A549 (cell line): ENCODE measurements at regions not wholly inside any gene's neighbourhood (a gene's known extent, or its start where the extent isn't known, plus 50 kb on each side); places are given as distances from the start of the nearest gene placed in this dataset.

ENCODE experiments used
- ATAC-seq, 2 experiments: fragments of 200-7000 bp in 1 of 2; fragments of >200 bp in 1 of 2; cut with Nextera tagmentation in 1 of 2; cut with Tn5 transposase in 1 of 2; 3 replicates each; pipeline versions ENCODE4 v1.8.0 to v1.9.1; 2018 to 2020; ENCODE audit warnings: mild to moderate bottlenecking in 1 of 2, moderate library complexity in 1 of 2
- CTCF ChIA-PET: fragments of 300-600 bp; sonication (Branson Sonifier 250); formaldehyde crosslinking; extraction: SDS; loops from one replicate; lab custom pipeline; 2021; ENCODE audit warnings: antibody characterized with exemption, inconsistent platforms; lab: Yijun Ruan, JAX
- POLR2A ChIA-PET: fragments of 350-600 bp; formaldehyde crosslinking; extraction: SDS; loops from one replicate; lab custom pipeline; 2021; ENCODE audit warnings: antibody characterized with exemption, inconsistent platforms; lab: Yijun Ruan, JAX
- DNase-seq, 2 experiments: peaks; one replicate each; pipeline versions ENCODE4 v3.0.0 to v3.0.0-alpha.2; 2011 to 2016; ENCODE audit warnings: low read depth in 1 of 2, low spot score in 1 of 2
- FAIRE-seq: peaks from 2 replicates; lab custom pipeline; 2011; peaks lifted over from hg19 to GRCh38; lab: Jason Lieb, UNC
- H3K27ac ChIP-seq, 2 experiments: fragments of >200 bp; sonication (Bioruptor Twin); formaldehyde crosslinking; 3 replicates each; pipeline ENCODE4 v1.5.1; 2016 to 2017
- H3K4me1 ChIP-seq: fragments of >200 bp; sonication (Bioruptor Twin); formaldehyde crosslinking; 3 replicates; pipeline ENCODE4 v1.6.1; 2016
- H3K4me2 ChIP-seq: fragments of >200 bp; sonication (Bioruptor Twin); formaldehyde crosslinking; 3 replicates; pipeline ENCODE4 v1.6.1; 2016
- H3K4me3 ChIP-seq: fragments of >200 bp; sonication (Bioruptor Twin); formaldehyde crosslinking; 3 replicates; pipeline ENCODE4 v1.5.1; 2016
- H3K9me3 ChIP-seq: fragments of >200 bp; sonication (Bioruptor Twin); formaldehyde crosslinking; 3 replicates; pipeline ENCODE4 v1.6.1; 2016
- BHLHE40 ChIP-seq: IDR thresholded peaks from 2 replicates; pipeline ENCODE4 v1.6.1; 2012; ENCODE audit warnings: low read depth, low read length, inconsistent platforms
- CBX2 ChIP-seq: fragments of 200-600 bp; sonication (generic); IDR thresholded peaks from 2 replicates; pipeline ENCODE4 v1.6.1; 2016; ENCODE audit warnings: low read depth, mild to moderate bottlenecking, borderline replicate concordance
- CEBPB ChIP-seq, 2 experiments: fragments of >200 bp in 1 of 2; sonication (Bioruptor Twin) in 1 of 2; formaldehyde crosslinking in 1 of 2; IDR thresholded peaks; 2 replicates each; pipeline ENCODE4 v1.6.1; 2012 to 2016
- CHD2 ChIP-seq: fragments of 150-350 bp; IDR thresholded peaks from 2 replicates; pipeline ENCODE4 v1.6.1; 2014; ENCODE audit warnings: low read length; ENCODE audit not compliant: partially characterized antibody
- ESRRA ChIP-seq: fragments of 150-350 bp; IDR thresholded peaks from 2 replicates; pipeline ENCODE4 v1.6.1; 2014; ENCODE audit warnings: mild to moderate bottlenecking, low read length, borderline replicate concordance
- FOSB ChIP-seq: fragments of 250-450 bp; sonication (Bioruptor Pico); IDR thresholded peaks from 2 replicates; pipeline ENCODE4 v1.5.0; 2020; ENCODE audit warnings: mild to moderate bottlenecking, moderate library complexity
- FOXS1 ChIP-seq: fragments of 250-450 bp; sonication (Bioruptor Pico); IDR thresholded peaks from 2 replicates; pipeline ENCODE4 v1.5.0; 2020; ENCODE audit warnings: mild to moderate bottlenecking, moderate library complexity
- HEYL ChIP-seq: fragments of 250-450 bp; sonication (Bioruptor Pico); IDR thresholded peaks from 2 replicates; pipeline ENCODE4 v1.8.0; 2021; ENCODE audit warnings: mild to moderate bottlenecking, moderate library complexity
- HOXB5 ChIP-seq: fragments of 250-450 bp; sonication (Bioruptor Pico); IDR thresholded peaks from 2 replicates; pipeline ENCODE4 v1.5.0; 2020; ENCODE audit warnings: mild to moderate bottlenecking, moderate library complexity
- JUN ChIP-seq, 2 experiments: fragments of >200 bp; sonication (Bioruptor Twin); formaldehyde crosslinking; IDR thresholded peaks; 2 replicates in 1 of 2; 3 replicates in 1 of 2; pipeline ENCODE4 v1.6.1; 2016 to 2017
- JUNB ChIP-seq: fragments of >200 bp; sonication (Bioruptor Twin); formaldehyde crosslinking; IDR thresholded peaks from 2 replicates; pipeline ENCODE4 v1.6.1; 2016
- MAZ ChIP-seq: fragments of 150-350 bp; IDR thresholded peaks from 2 replicates; pipeline ENCODE4 v1.6.1; 2014; ENCODE audit warnings: antibody characterized with exemption, low read depth, low read length, borderline replicate concordance
- NFE2L2 ChIP-seq: fragments of 150-350 bp; conservative IDR thresholded peaks from 2 replicates; pipeline ENCODE4 v1.6.1; 2014; ENCODE audit warnings: low read length
- PHF8 ChIP-seq: fragments of 200-600 bp; sonication (generic); IDR thresholded peaks from 2 replicates; pipeline ENCODE4 v1.6.1; 2016; ENCODE audit warnings: low read depth, mild to moderate bottlenecking, antibody characterized with exemption, moderate library complexity, borderline replicate concordance
- POLR2A ChIP-seq: IDR thresholded peaks from 2 replicates; pipeline ENCODE4 v1.6.1; 2012; ENCODE audit warnings: mild to moderate bottlenecking, low read length
- RARB ChIP-seq: fragments of 250-450 bp; sonication (Bioruptor Pico); IDR thresholded peaks from 2 replicates; pipeline ENCODE4 v1.8.0; 2021; ENCODE audit warnings: mild to moderate bottlenecking, moderate library complexity
- SMC3 ChIP-seq: fragments of >200 bp; sonication (Bioruptor Twin); formaldehyde crosslinking; IDR thresholded peaks from 3 replicates; pipeline ENCODE4 v1.6.1; 2018; ENCODE audit warnings: inconsistent platforms
- ZFP36 ChIP-seq: fragments of 450-650 bp; IDR thresholded peaks from 2 replicates; pipeline ENCODE4 v1.6.1; 2014; ENCODE audit warnings: borderline replicate concordance; ENCODE audit not compliant: partially characterized antibody
- ZSCAN20 ChIP-seq: fragments of 250-450 bp; sonication (Bioruptor Pico); IDR thresholded peaks from 2 replicates; pipeline ENCODE4 v1.8.0; 2022; ENCODE audit warnings: mild to moderate bottlenecking, moderate library complexity
- WGBS: methylation state at CpG from one replicate; pipeline ENCODE4 v1.1.6; 2017; ENCODE audit errors: missing lambda C conversion rate; 5-methylcytosine and 5-hydroxymethylcytosine counted together
- TF ChIP-seq, protein P1 (sequence below): fragments of >200 bp; sonication (Bioruptor Twin); formaldehyde crosslinking; IDR thresholded peaks from 2 replicates; pipeline ENCODE4 v1.6.1; 2016
- TF ChIP-seq, protein P2 (sequence below): fragments of 250-450 bp; sonication (Bioruptor Pico); IDR thresholded peaks from 2 replicates; pipeline ENCODE4 v1.5.0; 2020; ENCODE audit warnings: low read depth, mild to moderate bottlenecking, moderate library complexity
- TF ChIP-seq, protein P3 (sequence below): fragments of 450-650 bp; IDR thresholded peaks from 2 replicates; pipeline ENCODE4 v1.6.1; 2014; ENCODE audit warnings: antibody characterized with exemption
- TF ChIP-seq, protein P4 (sequence below): fragments of 150-350 bp; IDR thresholded peaks from 2 replicates; pipeline ENCODE4 v1.6.1; 2014; ENCODE audit warnings: low read depth, mild to moderate bottlenecking, low read length

DNA sequence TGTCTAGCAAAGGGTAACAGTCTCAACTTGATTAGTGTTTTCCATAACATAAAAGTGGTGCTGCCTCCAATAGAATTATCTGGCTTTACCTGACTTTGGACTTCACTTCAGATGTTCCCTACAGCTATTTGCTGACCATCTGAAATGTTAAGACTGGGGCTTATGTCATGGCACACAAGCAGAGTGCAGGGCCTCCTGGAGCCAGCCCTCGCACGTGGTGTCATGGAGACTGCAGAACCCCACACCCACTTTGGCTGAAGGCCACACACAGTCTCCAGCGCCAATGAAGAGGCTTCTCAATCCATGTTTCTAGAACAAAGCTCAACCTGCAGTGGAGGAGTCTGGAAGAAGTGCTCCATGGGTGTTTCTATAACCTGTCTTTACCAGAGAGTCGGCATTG lies 169.6 kb upstream of the FRMD6 start:
- H3K9me3 ChIP-seq, result no peaks in the 10 kb centered on the region
- DNase-seq (no peak), FAIRE-seq (no peak), ATAC-seq (no peak)
- ChIA-PET CTCF (interaction anchor here (0.7 to 1.4 kb wide), 3 partner anchors 32 to 294 kb away, joined by 3 to 4 read pairs (median 3); no protein-coding TSS in a partner anchor), POLR2A (no interaction called here)
- TF ChIP-seq BHLHE40 (no peak), CHD2 (no peak), NFE2L2 (no peak), CBX2 (no peak), ZSCAN20 (no peak), PHF8 (no peak)
- TF ChIP-seq, protein P1, sequence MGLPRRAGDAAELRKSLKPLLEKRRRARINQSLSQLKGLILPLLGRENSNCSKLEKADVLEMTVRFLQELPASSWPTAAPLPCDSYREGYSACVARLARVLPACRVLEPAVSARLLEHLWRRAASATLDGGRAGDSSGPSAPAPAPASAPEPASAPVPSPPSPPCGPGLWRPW, result no peak
- TF ChIP-seq, protein P2, sequence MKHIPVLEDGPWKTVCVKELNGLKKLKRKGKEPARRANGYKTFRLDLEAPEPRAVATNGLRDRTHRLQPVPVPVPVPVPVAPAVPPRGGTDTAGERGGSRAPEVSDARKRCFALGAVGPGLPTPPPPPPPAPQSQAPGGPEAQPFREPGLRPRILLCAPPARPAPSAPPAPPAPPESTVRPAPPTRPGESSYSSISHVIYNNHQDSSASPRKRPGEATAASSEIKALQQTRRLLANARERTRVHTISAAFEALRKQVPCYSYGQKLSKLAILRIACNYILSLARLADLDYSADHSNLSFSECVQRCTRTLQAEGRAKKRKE (CRISPR knock-in tag), result no peak
- 92% methylated on average over 4 of the region's 4 CpGs for WGBS
- no peak overlapping the region for H3K27ac ChIP-seq
- no peak overlapping the region for H3K4me3 ChIP-seq
- peaks cover 9% of the 10 kb centered on the region for H3K4me1 ChIP-seq
- no peak overlapping the region for H3K4me2 ChIP-seq

DNA sequence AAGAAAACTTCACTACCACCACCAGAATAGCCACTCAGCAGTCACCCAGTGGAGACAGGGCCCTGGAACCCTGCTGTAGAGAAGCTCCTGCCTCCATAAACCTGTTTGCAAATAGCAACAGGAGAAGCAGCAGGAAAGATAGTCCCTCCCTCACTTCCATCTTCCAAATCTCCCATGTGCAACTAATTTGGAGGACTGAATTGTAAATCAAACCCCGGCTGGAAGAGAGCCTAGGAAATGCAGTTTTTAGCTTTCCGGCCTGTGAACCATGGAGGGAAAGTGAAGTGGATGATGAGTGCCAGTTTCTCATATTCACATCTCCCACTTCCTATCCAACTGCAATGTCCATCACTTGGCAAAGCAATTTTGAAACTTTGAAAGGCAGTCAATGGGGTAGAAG lies 167.2 kb upstream of the FRMD6 start:
- ChIA-PET POLR2A (no interaction called here), CTCF (interaction anchor here (0.7 kb wide), 2 partner anchors 40 to 127 kb away, joined by 3 read pairs; no protein-coding TSS in a partner anchor)
- no peak for ATAC-seq
- 90% methylated on average over 2 of the region's 2 CpGs for WGBS
- Histone ChIP-seq H3K9me3 (no peaks in the 10 kb centered on the region), H3K4me2 (no peak overlapping the region), H3K4me3 (no peak overlapping the region), H3K27ac (no peak overlapping the region), H3K4me1 (peaks cover 10% of the 10 kb centered on the region)
- DNase-seq, result no peak
- TF ChIP-seq MAZ (no peak), CHD2 (no peak), RARB (CRISPR knock-in tag) (no peak), POLR2A (no peak), ZFP36 (no peak), ESRRA (no peak), CEBPB (IDR thresholded peaks at IDR 0.05) (no peak), SMC3 (no peak), BHLHE40 (no peak), JUN (IDR thresholded peaks at IDR 0.05) (no peak), HOXB5 (CRISPR knock-in tag) (no peak), FOSB (CRISPR knock-in tag) (no peak), FOXS1 (CRISPR knock-in tag) (no peak), JUNB (no peak), PHF8 (no peak), HEYL (CRISPR knock-in tag) (no peak)
- TF ChIP-seq, protein P3, sequence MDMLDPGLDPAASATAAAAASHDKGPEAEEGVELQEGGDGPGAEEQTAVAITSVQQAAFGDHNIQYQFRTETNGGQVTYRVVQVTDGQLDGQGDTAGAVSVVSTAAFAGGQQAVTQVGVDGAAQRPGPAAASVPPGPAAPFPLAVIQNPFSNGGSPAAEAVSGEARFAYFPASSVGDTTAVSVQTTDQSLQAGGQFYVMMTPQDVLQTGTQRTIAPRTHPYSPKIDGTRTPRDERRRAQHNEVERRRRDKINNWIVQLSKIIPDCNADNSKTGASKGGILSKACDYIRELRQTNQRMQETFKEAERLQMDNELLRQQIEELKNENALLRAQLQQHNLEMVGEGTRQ, result no peak
- TF ChIP-seq, protein P4, sequence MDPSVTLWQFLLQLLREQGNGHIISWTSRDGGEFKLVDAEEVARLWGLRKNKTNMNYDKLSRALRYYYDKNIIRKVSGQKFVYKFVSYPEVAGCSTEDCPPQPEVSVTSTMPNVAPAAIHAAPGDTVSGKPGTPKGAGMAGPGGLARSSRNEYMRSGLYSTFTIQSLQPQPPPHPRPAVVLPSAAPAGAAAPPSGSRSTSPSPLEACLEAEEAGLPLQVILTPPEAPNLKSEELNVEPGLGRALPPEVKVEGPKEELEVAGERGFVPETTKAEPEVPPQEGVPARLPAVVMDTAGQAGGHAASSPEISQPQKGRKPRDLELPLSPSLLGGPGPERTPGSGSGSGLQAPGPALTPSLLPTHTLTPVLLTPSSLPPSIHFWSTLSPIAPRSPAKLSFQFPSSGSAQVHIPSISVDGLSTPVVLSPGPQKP, result no peak
- TF ChIP-seq, protein P1, result no peak
- TF ChIP-seq, protein P2 (CRISPR knock-in tag), result no peak
- no peak for FAIRE-seq
